ENCODE measurements at regions not wholly inside any gene's neighbourhood (a gene's known extent, or its start where the extent isn't known, plus 50 kb on each side); places are given as distances from the start of the nearest gene placed in this dataset.

- Histone ChIP-seq H3K36me3 (ENCODE audit: control insufficient read depth, insufficient read depth, low read length) (no peaks in the 10 kb centered on the region), H3K27me3 (ENCODE audit: control insufficient read depth, insufficient read depth, low read length) (no peaks in the 10 kb centered on the region), H3K4me1 (ENCODE audit: control insufficient read depth, insufficient read depth, low read length) (no peaks in the 10 kb centered on the region), H3K9ac (ENCODE audit: low read depth, low read length) (no peak overlapping the region), H3K9me3 (ENCODE audit: control insufficient read depth, insufficient read depth, low read length) (no peaks in the 10 kb centered on the region), H3K4me3 (ENCODE audit: low read depth, low read length) (no peak overlapping the region)
These were observed 681.0 kb upstream of the GCFC2 start for GRCh38 chr2:76391678-76392077.

DNA sequence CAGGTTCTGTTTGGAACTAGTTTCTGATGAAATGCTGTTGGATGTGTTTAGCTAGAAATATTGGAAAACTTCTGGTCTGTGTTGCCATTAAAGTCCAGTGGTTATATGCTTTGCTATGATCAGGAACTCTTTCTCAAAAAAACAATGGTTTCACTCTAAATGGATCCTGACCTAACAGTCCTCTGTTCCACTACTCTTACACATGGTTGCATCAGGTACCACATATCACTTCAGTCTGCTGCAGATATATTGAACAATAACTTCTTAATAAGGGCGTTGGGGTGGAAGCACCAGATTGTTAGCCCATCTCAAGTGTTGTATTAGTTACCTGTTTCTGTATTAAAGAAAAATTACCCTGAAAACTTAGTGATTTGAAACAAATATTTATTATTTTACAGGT, 676.6 kb upstream of the GCFC2 start:
- Histone ChIP-seq H3K27me3 (ENCODE audit: control insufficient read depth, insufficient read depth, low read length) (no peaks in the 10 kb centered on the region), H3K36me3 (ENCODE audit: control insufficient read depth, insufficient read depth, low read length) (no peaks in the 10 kb centered on the region), H3K9me3 (ENCODE audit: control insufficient read depth, insufficient read depth, low read length) (no peaks in the 10 kb centered on the region), H3K4me1 (ENCODE audit: control insufficient read depth, insufficient read depth, low read length) (no peaks in the 10 kb centered on the region), H3K4me3 (ENCODE audit: low read depth, low read length) (no peak overlapping the region), H3K9ac (ENCODE audit: low read depth, low read length) (no peak overlapping the region)

- no peaks in the 10 kb centered on the region for H3K4me1 ChIP-seq (ENCODE audit: control insufficient read depth, insufficient read depth, low read length)
- no peak overlapping the region for H3K9ac ChIP-seq (ENCODE audit: low read depth, low read length)
- H3K27me3 ChIP-seq (ENCODE audit: control insufficient read depth, insufficient read depth, low read length), result no peaks in the 10 kb centered on the region
- no peak overlapping the region for H3K4me3 ChIP-seq (ENCODE audit: low read depth, low read length)
- no peaks in the 10 kb centered on the region for H3K36me3 ChIP-seq (ENCODE audit: control insufficient read depth, insufficient read depth, low read length)
- no peaks in the 10 kb centered on the region for H3K9me3 ChIP-seq (ENCODE audit: control insufficient read depth, insufficient read depth, low read length)
These were observed 675.2 kb upstream of the GCFC2 start for GRCh38 chr2:76385943-76386342.

DNA sequence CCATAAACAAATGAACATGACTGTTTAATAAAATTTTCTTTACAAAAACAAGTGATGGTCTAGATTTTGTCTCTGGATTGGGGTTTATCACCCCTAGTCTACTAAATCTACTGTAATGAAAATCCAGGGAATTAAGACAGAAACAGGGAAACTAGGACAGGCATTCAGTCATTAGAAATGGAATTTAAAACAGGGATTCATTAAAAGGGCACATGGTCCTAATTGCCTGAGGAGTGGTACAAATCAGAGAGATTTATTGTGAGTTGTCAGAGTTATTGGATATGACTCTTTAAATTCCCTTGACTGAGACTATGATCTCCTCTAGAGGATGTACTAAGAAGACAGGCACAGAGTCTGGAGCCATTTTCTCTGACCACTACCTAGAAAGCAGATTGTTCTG, 670.9 kb upstream of the GCFC2 start:
- H3K27me3 ChIP-seq (ENCODE audit: control insufficient read depth, insufficient read depth, low read length), result no peaks in the 10 kb centered on the region
- H3K4me3 ChIP-seq (ENCODE audit: low read depth, low read length), result no peak overlapping the region
- no peaks in the 10 kb centered on the region for H3K9me3 ChIP-seq (ENCODE audit: control insufficient read depth, insufficient read depth, low read length)
- no peak overlapping the region for H3K9ac ChIP-seq (ENCODE audit: low read depth, low read length)
- H3K36me3 ChIP-seq (ENCODE audit: control insufficient read depth, insufficient read depth, low read length), result no peaks in the 10 kb centered on the region
- H3K4me1 ChIP-seq (ENCODE audit: control insufficient read depth, insufficient read depth, low read length), result no peaks in the 10 kb centered on the region

- no peak overlapping the region for H3K9ac ChIP-seq (ENCODE audit: low read depth, low read length)
- no peak overlapping the region for H3K4me3 ChIP-seq (ENCODE audit: low read depth, low read length)
- no peaks in the 10 kb centered on the region for H3K27me3 ChIP-seq (ENCODE audit: control insufficient read depth, insufficient read depth, low read length)
- H3K9me3 ChIP-seq (ENCODE audit: control insufficient read depth, insufficient read depth, low read length), result no peaks in the 10 kb centered on the region
- no peaks in the 10 kb centered on the region for H3K36me3 ChIP-seq (ENCODE audit: control insufficient read depth, insufficient read depth, low read length)
- H3K4me1 ChIP-seq (ENCODE audit: control insufficient read depth, insufficient read depth, low read length), result no peaks in the 10 kb centered on the region
These were observed 667.4 kb upstream of the GCFC2 start for GRCh38 chr2:76378140-76378539.

GRCh38 chr2:76341439-76341838, 630.7 kb upstream of the GCFC2 start:
- Histone ChIP-seq H3K9me3 (ENCODE audit: control insufficient read depth, insufficient read depth, low read length) (no peaks in the 10 kb centered on the region), H3K36me3 (ENCODE audit: control insufficient read depth, insufficient read depth, low read length) (no peaks in the 10 kb centered on the region), H3K4me1 (ENCODE audit: control insufficient read depth, insufficient read depth, low read length) (no peaks in the 10 kb centered on the region), H3K27me3 (ENCODE audit: control insufficient read depth, insufficient read depth, low read length) (no peaks in the 10 kb centered on the region), H3K4me3 (ENCODE audit: low read depth, low read length) (no peak overlapping the region), H3K9ac (ENCODE audit: low read depth, low read length) (no peak overlapping the region)

- Histone ChIP-seq H3K9ac (ENCODE audit: low read depth, low read length) (no peak overlapping the region), H3K9me3 (ENCODE audit: control insufficient read depth, insufficient read depth, low read length) (no peaks in the 10 kb centered on the region), H3K4me1 (ENCODE audit: control insufficient read depth, insufficient read depth, low read length) (no peaks in the 10 kb centered on the region), H3K27me3 (ENCODE audit: control insufficient read depth, insufficient read depth, low read length) (no peaks in the 10 kb centered on the region), H3K36me3 (ENCODE audit: control insufficient read depth, insufficient read depth, low read length) (no peaks in the 10 kb centered on the region), H3K4me3 (ENCODE audit: low read depth, low read length) (no peak overlapping the region)
These were observed 622.2 kb upstream of the GCFC2 start for GRCh38 chr2:76332871-76333270.

GRCh38 chr2:76330865-76331264, 620.1 kb upstream of the GCFC2 start:
- Histone ChIP-seq H3K4me1 (ENCODE audit: control insufficient read depth, insufficient read depth, low read length) (no peaks in the 10 kb centered on the region), H3K4me3 (ENCODE audit: low read depth, low read length) (no peak overlapping the region), H3K27me3 (ENCODE audit: control insufficient read depth, insufficient read depth, low read length) (no peaks in the 10 kb centered on the region), H3K9me3 (ENCODE audit: control insufficient read depth, insufficient read depth, low read length) (no peaks in the 10 kb centered on the region), H3K9ac (ENCODE audit: low read depth, low read length) (no peak overlapping the region), H3K36me3 (ENCODE audit: control insufficient read depth, insufficient read depth, low read length) (no peaks in the 10 kb centered on the region)

DNA sequence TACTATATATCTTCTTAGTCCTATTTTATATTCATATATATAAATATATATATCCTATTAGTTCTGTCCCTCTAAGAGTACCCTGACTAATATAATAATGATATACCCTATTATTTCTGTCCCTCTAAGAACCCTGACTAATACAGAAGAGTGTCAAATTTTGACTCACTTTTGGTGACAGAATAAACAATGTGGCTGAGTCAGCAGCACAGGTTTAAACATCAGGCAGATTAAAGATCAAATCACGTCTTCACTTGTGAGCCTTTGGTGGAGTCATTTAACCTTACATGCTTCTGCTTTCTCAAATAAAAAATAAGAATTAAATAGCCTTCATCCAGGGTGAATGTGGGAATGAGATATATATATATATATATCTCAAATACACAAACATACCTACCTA, 615.9 kb upstream of the GCFC2 start:
- Histone ChIP-seq H3K4me3 (ENCODE audit: low read depth, low read length) (no peak overlapping the region), H3K36me3 (ENCODE audit: control insufficient read depth, insufficient read depth, low read length) (no peaks in the 10 kb centered on the region), H3K4me1 (ENCODE audit: control insufficient read depth, insufficient read depth, low read length) (no peaks in the 10 kb centered on the region), H3K9ac (ENCODE audit: low read depth, low read length) (no peak overlapping the region), H3K27me3 (ENCODE audit: control insufficient read depth, insufficient read depth, low read length) (no peaks in the 10 kb centered on the region), H3K9me3 (ENCODE audit: control insufficient read depth, insufficient read depth, low read length) (no peaks in the 10 kb centered on the region)

DNA sequence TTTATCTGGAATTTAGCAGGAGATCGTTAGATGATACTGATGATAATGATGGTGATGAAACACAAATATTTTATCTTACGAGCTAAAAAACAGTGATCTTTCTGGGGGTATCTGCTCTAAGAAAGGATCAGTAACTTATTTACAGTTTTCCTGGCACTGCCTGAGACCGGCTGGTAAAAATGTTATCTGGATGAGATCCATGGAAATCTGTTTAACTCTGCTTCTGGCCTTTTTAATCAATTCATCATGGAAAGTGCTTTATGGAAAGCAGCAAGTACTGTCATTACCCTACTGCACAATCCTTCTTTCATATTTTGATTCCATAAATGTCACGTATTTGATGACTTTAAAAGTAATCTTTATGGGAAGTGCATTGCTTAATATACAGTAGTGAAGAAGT, 612.7 kb upstream of the GCFC2 start:
- no peak overlapping the region for H3K4me3 ChIP-seq (ENCODE audit: low read depth, low read length)
- H3K27me3 ChIP-seq (ENCODE audit: control insufficient read depth, insufficient read depth, low read length), result no peaks in the 10 kb centered on the region
- H3K4me1 ChIP-seq (ENCODE audit: control insufficient read depth, insufficient read depth, low read length), result no peaks in the 10 kb centered on the region
- H3K9ac ChIP-seq (ENCODE audit: low read depth, low read length), result no peak overlapping the region
- no peaks in the 10 kb centered on the region for H3K36me3 ChIP-seq (ENCODE audit: control insufficient read depth, insufficient read depth, low read length)
- no peaks in the 10 kb centered on the region for H3K9me3 ChIP-seq (ENCODE audit: control insufficient read depth, insufficient read depth, low read length)

GRCh38 chr2:76320716-76321115, 610.0 kb upstream of the GCFC2 start:
- no peaks in the 10 kb centered on the region for H3K27me3 ChIP-seq (ENCODE audit: control insufficient read depth, insufficient read depth, low read length)
- H3K9ac ChIP-seq (ENCODE audit: low read depth, low read length), result no peak overlapping the region
- H3K36me3 ChIP-seq (ENCODE audit: control insufficient read depth, insufficient read depth, low read length), result no peaks in the 10 kb centered on the region
- H3K4me1 ChIP-seq (ENCODE audit: control insufficient read depth, insufficient read depth, low read length), result no peaks in the 10 kb centered on the region
- H3K4me3 ChIP-seq (ENCODE audit: low read depth, low read length), result no peak overlapping the region
- no peaks in the 10 kb centered on the region for H3K9me3 ChIP-seq (ENCODE audit: control insufficient read depth, insufficient read depth, low read length)

- no peaks in the 10 kb centered on the region for H3K27me3 ChIP-seq (ENCODE audit: control insufficient read depth, insufficient read depth, low read length)
- no peak overlapping the region for H3K9ac ChIP-seq (ENCODE audit: low read depth, low read length)
These were observed 608.2 kb upstream of the GCFC2 start for GRCh38 chr2:76318848-76319360.

GRCh38 chr2:76316691-76317090, 606.0 kb upstream of the GCFC2 start:
- no peaks in the 10 kb centered on the region for H3K27me3 ChIP-seq (ENCODE audit: control insufficient read depth, insufficient read depth, low read length)
- H3K9ac ChIP-seq (ENCODE audit: low read depth, low read length), result no peak overlapping the region
- no peak overlapping the region for H3K4me3 ChIP-seq (ENCODE audit: low read depth, low read length)
- no peaks in the 10 kb centered on the region for H3K36me3 ChIP-seq (ENCODE audit: control insufficient read depth, insufficient read depth, low read length)
- H3K9me3 ChIP-seq (ENCODE audit: control insufficient read depth, insufficient read depth, low read length), result no peaks in the 10 kb centered on the region
- no peaks in the 10 kb centered on the region for H3K4me1 ChIP-seq (ENCODE audit: control insufficient read depth, insufficient read depth, low read length)

More at GRCh38 chr2:76318848-76319360, 608.2 kb upstream of the GCFC2 start:
- H3K4me3 ChIP-seq (ENCODE audit: low read depth, low read length), result no peak overlapping the region
- H3K9me3 ChIP-seq (ENCODE audit: control insufficient read depth, insufficient read depth, low read length), result no peaks in the 10 kb centered on the region
- H3K4me1 ChIP-seq (ENCODE audit: control insufficient read depth, insufficient read depth, low read length), result no peaks in the 10 kb centered on the region
- H3K36me3 ChIP-seq (ENCODE audit: control insufficient read depth, insufficient read depth, low read length), result no peaks in the 10 kb centered on the region

Data from iPS-15b (cell line).